Keratinocyte (primary cell): ENCODE measurements at regions not wholly inside any gene's neighbourhood (a gene's known extent, or its start where the extent isn't known, plus 50 kb on each side); places are given as distances from the start of the nearest gene placed in this dataset.

Experiments used
- DNase-seq: peaks from one replicate; pipeline ENCODE4 v3.0.0-alpha.2; 2011; ENCODE audit warnings: low read depth, missing footprints, low spot score
- FAIRE-seq: peaks from 2 replicates; lab custom pipeline; 2011; peaks lifted over from hg19 to GRCh38; lab: Jason Lieb, UNC
- H2AFZ ChIP-seq: 2 replicates; pipeline ENCODE4 v1.6.0; 2012; ENCODE audit warnings: low read length, control low read depth, inconsistent platforms; ENCODE audit not compliant: control insufficient read depth
- H3K27ac ChIP-seq: 2 replicates; pipeline ENCODE4 v1.5.1; 2011; ENCODE audit warnings: low read length; ENCODE audit not compliant: control insufficient read depth, insufficient read depth
- H3K27me3 ChIP-seq: 3 replicates; pipeline ENCODE4 v1.6.0; 2011; ENCODE audit warnings: low read length; ENCODE audit not compliant: control insufficient read depth, insufficient read depth; ENCODE audit errors: extremely low read depth
- H3K36me3 ChIP-seq, 2 experiments: 2 replicates in 1 of 2; 3 replicates in 1 of 2; pipeline ENCODE4 v1.5.1; 2011; ENCODE audit warnings: low read length in 2 of 2, mild to moderate bottlenecking in 1 of 2; ENCODE audit not compliant: control insufficient read depth in 2 of 2, insufficient read depth in 2 of 2; ENCODE audit errors: extremely low read depth in 1 of 2
- H3K4me1 ChIP-seq: 3 replicates; pipeline ENCODE4 v1.5.1; 2011; ENCODE audit warnings: low read length; ENCODE audit not compliant: control insufficient read depth, insufficient read depth; ENCODE audit errors: extremely low read depth
- H3K4me2 ChIP-seq: 3 replicates; pipeline ENCODE4 v1.6.0; 2011; ENCODE audit warnings: low read depth, low read length; ENCODE audit not compliant: control insufficient read depth, insufficient read depth; ENCODE audit errors: extremely low read depth
- H3K4me3 ChIP-seq, 3 experiments: fragments of 200-600 bp in 1 of 3; sonication (generic) in 1 of 3; 2 replicates in 2 of 3; 3 replicates in 1 of 3; pipeline ENCODE4 v1.5.1; 2011 to 2016; ENCODE audit warnings: low read length in 3 of 3, mild to moderate bottlenecking in 3 of 3, control low read depth in 2 of 3, inconsistent platforms in 1 of 3, low read depth in 1 of 3, mixed read lengths in 1 of 3, mixed run types in 1 of 3, moderate library complexity in 1 of 3; ENCODE audit not compliant: control insufficient read depth in 2 of 3, insufficient read depth in 2 of 3; ENCODE audit errors: extremely low read depth in 1 of 3
- H3K79me2 ChIP-seq: 2 replicates; pipeline ENCODE4 v1.6.0; 2012; ENCODE audit warnings: low read length; ENCODE audit not compliant: control insufficient read depth, insufficient read depth
- H3K9ac ChIP-seq: 3 replicates; pipeline ENCODE4 v1.6.0; 2011; ENCODE audit warnings: low read length; ENCODE audit not compliant: control insufficient read depth, insufficient read depth; ENCODE audit errors: extremely low read depth
- H3K9me1 ChIP-seq: 3 replicates; pipeline ENCODE4 v1.6.0; 2011; ENCODE audit warnings: low read length; ENCODE audit not compliant: control insufficient read depth, insufficient read depth; ENCODE audit errors: extremely low read depth
- H3K9me3 ChIP-seq: 2 replicates; pipeline ENCODE4 v1.5.1; 2012; ENCODE audit warnings: low read depth, low read length; ENCODE audit not compliant: control insufficient read depth
- H4K20me1 ChIP-seq: 3 replicates; pipeline ENCODE4 v1.6.0; 2011; ENCODE audit warnings: low read length; ENCODE audit not compliant: control insufficient read depth, insufficient read depth; ENCODE audit errors: extremely low read depth
- EZH2 ChIP-seq: IDR thresholded peaks from one replicate; pipeline ENCODE4 v1.6.1; 2012; ENCODE audit warnings: inconsistent platforms, mild to moderate bottlenecking, low read length, moderate library complexity
- dilution Hi-C: fragments of 300-500 bp; cut with MboI; formaldehyde crosslinking; loops from one replicate; pipeline ENCODE4 v1.7.0; 2020; ENCODE audit warnings: low sequenced_read_pairs; ENCODE audit not compliant: extremely low pct_ligation_motif_present
- TF ChIP-seq, protein P1 (sequence below), 3 experiments: IDR thresholded peaks in 1 of 3; conservative IDR thresholded peaks in 1 of 3; optimal IDR thresholded peaks in 1 of 3; 2 replicates in 2 of 3; 3 replicates in 1 of 3; pipeline versions ENCODE3 to v1.5.1; 2011; ENCODE audit warnings: low read length in 3 of 3, mild to moderate bottlenecking in 3 of 3, moderate library complexity in 2 of 3, control low read depth in 1 of 3, inconsistent platforms in 1 of 3; ENCODE audit not compliant: insufficient read depth in 2 of 3; ENCODE audit errors: extremely low read depth in 1 of 3

DNA sequence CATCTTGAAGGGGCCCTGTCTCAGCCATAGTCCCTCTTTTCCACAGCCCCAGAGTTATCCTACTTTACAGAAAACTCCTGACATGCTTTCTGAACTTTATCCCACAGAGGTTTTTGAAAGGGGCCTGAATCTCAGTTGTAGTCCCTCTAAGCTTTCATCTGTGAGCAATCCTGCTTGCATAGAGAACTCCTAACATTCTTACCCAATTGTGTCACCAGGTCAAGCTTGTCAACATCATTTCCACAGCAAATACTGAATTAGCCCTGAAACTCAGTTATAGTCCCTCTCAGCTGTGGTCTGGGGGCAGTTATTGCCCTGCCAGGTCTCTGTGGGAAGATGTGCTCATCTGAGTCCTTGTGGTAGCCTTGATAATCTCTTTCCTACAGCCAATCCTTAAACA is 2190.3 kb upstream of the PCDH20 start:
- H3K4me2 ChIP-seq, result no peak overlapping the region

DNA sequence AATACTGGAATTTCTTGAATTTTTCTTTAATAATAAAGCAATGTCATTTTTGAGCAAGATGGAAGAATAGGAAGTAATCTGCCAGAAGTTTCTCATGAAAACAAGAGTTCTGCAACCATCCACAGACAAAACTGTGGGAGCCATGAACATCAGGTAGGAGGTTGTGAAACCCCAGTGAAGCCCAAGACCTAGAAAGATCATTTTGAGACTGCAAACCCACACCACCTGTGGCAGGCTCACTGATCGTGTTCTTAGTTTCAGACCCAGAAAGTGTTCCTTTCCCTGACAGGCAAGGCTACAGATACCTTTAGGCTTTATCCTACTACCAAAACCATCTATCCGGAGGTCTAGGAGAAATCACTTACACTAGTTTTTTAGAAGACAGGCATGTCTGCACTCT is 2189.8 kb upstream of the PCDH20 start:
- Histone ChIP-seq H3K4me1 (no peaks in the 10 kb centered on the region), H2AFZ (no peak overlapping the region), H3K4me2 (no peak overlapping the region), H3K4me3 (no peak overlapping the region), H3K27ac (no peak overlapping the region), H3K27me3 (no peaks in the 10 kb centered on the region), H3K9me3 (peaks cover 6% of the 10 kb centered on the region), H4K20me1 (no peaks in the 10 kb centered on the region), H3K36me3 (no peaks in the 10 kb centered on the region), H3K79me2 (no peaks in the 10 kb centered on the region), H3K9me1 (no peaks in the 10 kb centered on the region), H3K9ac (no peak overlapping the region)
- DNase-seq (no peak), FAIRE-seq (no peak)
- TF ChIP-seq, protein P1, sequence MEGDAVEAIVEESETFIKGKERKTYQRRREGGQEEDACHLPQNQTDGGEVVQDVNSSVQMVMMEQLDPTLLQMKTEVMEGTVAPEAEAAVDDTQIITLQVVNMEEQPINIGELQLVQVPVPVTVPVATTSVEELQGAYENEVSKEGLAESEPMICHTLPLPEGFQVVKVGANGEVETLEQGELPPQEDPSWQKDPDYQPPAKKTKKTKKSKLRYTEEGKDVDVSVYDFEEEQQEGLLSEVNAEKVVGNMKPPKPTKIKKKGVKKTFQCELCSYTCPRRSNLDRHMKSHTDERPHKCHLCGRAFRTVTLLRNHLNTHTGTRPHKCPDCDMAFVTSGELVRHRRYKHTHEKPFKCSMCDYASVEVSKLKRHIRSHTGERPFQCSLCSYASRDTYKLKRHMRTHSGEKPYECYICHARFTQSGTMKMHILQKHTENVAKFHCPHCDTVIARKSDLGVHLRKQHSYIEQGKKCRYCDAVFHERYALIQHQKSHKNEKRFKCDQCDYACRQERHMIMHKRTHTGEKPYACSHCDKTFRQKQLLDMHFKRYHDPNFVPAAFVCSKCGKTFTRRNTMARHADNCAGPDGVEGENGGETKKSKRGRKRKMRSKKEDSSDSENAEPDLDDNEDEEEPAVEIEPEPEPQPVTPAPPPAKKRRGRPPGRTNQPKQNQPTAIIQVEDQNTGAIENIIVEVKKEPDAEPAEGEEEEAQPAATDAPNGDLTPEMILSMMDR (optimal IDR thresholded peaks at IDR 0.05 in 1 of 3, IDR thresholded peaks at IDR 0.05 in 1 of 3, conservative IDR thresholded peaks at IDR 0.05 in 1 of 3; ENCODE audit: extremely low read depth in 1 of 3, insufficient read depth in 2 of 3, low read length in 3 of 3), result no peak
- no peak for TF ChIP-seq EZH2
- dilution Hi-C loops, result no loop called here

More for the DNA sequence above, 2190.3 kb upstream of the PCDH20 start:
- no peaks in the 10 kb centered on the region for H3K27me3 ChIP-seq
- dilution Hi-C loops, result no loop called here
- no peak for DNase-seq
- H3K79me2 ChIP-seq, result no peaks in the 10 kb centered on the region
- H3K4me3 ChIP-seq, result no peak overlapping the region
- peaks cover 6% of the 10 kb centered on the region for H3K9me3 ChIP-seq
- H3K9ac ChIP-seq, result no peak overlapping the region
- H3K4me1 ChIP-seq, result no peaks in the 10 kb centered on the region
- no peaks in the 10 kb centered on the region for H3K9me1 ChIP-seq
- H4K20me1 ChIP-seq, result no peaks in the 10 kb centered on the region
- no peaks in the 10 kb centered on the region for H3K36me3 ChIP-seq
- no peak overlapping the region for H2AFZ ChIP-seq
- FAIRE-seq, result no peak
- TF ChIP-seq, protein P1 (optimal IDR thresholded peaks at IDR 0.05 in 1 of 3, IDR thresholded peaks at IDR 0.05 in 1 of 3, conservative IDR thresholded peaks at IDR 0.05 in 1 of 3; ENCODE audit: extremely low read depth in 1 of 3, insufficient read depth in 2 of 3, low read length in 3 of 3), result no peak
- no peak overlapping the region for H3K27ac ChIP-seq
